ENCODE measurements at regions not wholly inside any gene's neighbourhood (a gene's known extent, or its start where the extent isn't known, plus 50 kb on each side); places are given as distances from the start of the nearest gene placed in this dataset.

DNA sequence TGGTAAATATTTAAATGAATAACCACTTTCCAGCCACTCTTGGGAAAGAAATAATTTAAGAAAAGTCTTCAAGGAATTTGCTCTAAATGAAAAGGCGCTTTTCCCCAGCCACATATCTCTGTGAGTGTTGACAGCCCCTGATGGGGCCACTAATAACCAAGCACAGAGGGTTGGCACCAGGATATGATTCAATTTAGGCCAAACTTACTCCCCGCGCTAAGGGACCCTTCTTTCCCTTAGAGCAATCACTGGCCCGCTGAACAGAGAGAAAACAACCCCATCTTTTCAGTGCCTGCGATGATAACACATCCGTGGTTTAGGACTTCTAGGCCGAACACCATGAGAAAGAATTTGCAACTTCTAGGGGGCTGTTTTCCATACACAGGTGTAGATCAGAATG is 310.8 kb downstream of the EIPR1 start:
- no peak for DNase-seq (ENCODE audit: low spot score)
- ATAC-seq (ENCODE audit: low FRiP score), result no peak
- TF ChIP-seq, protein P1, sequence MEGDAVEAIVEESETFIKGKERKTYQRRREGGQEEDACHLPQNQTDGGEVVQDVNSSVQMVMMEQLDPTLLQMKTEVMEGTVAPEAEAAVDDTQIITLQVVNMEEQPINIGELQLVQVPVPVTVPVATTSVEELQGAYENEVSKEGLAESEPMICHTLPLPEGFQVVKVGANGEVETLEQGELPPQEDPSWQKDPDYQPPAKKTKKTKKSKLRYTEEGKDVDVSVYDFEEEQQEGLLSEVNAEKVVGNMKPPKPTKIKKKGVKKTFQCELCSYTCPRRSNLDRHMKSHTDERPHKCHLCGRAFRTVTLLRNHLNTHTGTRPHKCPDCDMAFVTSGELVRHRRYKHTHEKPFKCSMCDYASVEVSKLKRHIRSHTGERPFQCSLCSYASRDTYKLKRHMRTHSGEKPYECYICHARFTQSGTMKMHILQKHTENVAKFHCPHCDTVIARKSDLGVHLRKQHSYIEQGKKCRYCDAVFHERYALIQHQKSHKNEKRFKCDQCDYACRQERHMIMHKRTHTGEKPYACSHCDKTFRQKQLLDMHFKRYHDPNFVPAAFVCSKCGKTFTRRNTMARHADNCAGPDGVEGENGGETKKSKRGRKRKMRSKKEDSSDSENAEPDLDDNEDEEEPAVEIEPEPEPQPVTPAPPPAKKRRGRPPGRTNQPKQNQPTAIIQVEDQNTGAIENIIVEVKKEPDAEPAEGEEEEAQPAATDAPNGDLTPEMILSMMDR (IDR thresholded peaks at IDR 0.05), result no peak

DNA sequence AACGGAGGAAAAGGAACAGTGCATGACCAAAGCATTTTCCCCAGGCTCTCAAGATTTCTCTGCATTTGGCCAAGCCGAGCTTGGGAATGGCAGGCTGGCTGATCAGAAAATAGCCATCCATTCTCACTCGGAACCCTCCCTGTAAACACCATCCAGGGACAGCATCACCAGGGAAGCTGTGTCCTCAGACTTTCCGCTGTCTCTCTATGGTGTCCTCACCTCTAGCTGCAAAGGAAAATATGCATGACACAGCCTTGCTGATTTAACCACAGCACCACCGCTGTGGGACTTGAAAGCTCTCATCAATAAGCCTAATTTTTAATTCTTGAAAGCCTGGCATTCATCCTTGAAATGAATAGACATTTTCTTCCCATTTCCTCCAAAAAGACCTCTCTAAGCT is 311.7 kb downstream of the EIPR1 start:
- ATAC-seq (ENCODE audit: low FRiP score) (no peak), DNase-seq (ENCODE audit: low spot score) (no peak)
- TF ChIP-seq, protein P1 (IDR thresholded peaks at IDR 0.05), result no peak

DNA sequence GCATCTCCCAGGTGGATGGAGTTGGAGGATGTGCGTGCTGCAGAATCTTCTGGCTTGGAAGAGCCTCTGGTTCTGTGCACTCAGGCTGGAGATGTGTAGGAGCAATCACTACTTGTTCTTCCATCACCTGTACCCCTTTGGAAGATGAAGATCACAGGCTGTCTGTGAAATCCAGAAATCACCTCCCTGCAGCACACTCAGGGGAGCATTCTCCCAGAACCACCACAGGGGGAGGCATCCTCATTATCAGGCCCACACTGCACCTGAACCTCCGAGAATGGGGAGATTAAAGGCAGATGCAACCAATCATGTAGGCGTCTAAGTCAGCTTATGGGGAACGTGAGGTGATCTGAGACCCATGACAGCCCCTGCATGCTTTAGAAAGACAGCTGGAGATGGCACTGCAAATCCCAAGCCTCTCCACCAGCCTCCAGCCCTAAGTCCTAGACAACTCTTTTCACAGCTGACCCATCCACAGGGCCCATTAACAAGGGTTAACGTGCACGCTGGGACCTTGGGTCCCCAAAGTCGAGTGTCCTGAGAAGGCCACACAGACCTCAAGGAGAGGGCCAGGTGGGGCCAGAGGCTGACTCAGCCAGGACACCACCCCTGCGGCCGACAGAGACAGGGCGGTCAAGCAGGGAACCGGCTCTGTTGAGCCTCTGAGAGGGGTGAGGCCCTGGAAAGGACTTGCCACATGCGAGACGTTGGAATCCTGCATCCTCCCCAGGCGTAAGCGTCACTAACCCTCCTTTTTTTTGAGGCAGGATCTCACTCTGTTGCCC is 314.9 kb downstream of the EIPR1 start:
- ATAC-seq (ENCODE audit: low FRiP score), result no peak
- TF ChIP-seq, protein P1 (IDR thresholded peaks at IDR 0.05), result no peak
- DNase-seq (ENCODE audit: low spot score), result no peak

DNA sequence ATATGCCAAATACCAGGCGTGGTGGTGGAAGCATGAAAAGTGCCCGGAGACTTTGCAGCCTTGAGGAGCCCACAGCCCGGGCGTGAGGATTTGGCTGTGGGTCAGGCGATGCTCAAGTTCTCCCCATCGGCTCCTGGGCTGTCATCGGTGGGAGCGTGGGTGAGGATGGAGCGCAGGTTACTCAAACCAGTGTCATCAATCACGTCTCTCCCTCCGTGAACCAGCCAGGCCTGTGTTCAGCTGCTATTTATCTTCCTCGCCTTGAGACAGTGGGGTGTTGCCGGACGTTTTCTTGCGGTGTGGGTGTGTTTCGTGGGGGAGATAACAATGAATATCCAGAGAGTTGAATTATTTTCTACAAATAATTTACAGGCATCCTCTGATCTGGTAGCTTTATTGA is 317.6 kb downstream of the EIPR1 start:
- DNase-seq (ENCODE audit: low spot score), result no peak
- TF ChIP-seq, protein P1 (IDR thresholded peaks at IDR 0.05), result no peak
- ATAC-seq (ENCODE audit: low FRiP score), result no peak

DNA sequence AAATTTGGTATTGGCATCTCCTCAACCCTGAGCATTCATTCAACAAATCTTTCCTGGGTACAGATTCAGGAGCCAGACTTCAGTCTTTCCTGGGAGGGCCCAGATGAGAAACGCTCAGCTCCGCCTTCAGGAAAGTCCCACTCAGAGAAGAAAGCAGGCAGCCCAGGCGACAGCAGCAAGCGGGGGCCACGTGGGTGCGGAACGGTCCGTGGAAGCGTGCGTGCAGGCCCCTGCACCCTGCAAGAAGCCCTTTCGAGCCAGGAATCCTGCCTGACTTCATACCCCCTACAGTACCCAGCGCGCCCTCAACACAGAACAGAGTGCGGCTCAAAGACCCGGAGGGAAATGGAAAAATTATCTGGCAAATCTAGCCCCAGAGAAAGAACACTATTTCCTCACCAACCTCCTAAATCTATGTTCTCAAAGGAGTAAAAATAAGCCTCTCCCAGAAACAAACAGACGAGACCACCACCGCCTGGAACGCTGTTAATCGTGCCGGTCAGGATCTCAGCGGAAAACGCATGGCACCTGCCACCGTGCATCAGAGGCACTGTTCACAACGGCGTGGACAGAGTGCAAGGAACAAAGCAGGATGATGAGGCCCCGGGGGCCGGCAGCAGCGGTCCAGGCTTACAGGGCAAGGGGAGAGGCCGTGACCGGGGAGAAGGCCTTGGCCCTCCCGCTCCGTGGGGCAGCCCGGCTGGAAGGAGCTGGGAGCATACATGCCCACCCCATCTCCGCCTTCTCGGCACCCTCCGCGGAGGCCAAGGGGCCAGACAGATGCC is 318.3 kb downstream of the EIPR1 start:
- no peak for DNase-seq (ENCODE audit: low spot score)
- TF ChIP-seq, protein P1 (IDR thresholded peaks at IDR 0.05), result no peak
- no peak for ATAC-seq (ENCODE audit: low FRiP score)

DNA sequence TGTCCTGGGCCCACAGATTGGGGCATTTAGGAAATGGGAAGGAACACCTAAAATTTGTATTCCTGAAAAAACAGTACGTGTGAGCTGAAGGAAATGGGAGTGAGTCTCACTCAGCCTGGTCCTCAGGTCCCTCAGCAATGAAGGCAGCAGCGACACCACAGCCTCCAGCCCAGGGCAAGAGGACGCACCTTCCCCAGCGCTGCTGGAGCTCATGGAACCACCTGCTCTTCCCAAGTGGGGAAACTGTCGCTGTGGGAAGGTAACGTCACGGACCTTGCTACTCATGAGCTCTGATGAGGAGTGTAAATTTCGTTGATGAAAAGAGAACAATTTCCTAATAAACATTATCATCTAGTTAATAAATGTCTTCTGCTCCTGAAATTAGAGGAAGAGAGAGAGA is 323.6 kb downstream of the EIPR1 start:
- TF ChIP-seq, protein P1 (IDR thresholded peaks at IDR 0.05), result no peak
- DNase-seq (ENCODE audit: low spot score), result no peak
- ATAC-seq (ENCODE audit: low FRiP score), result no peak
